BJ (cell line): ENCODE measurements at regions not wholly inside any gene's neighbourhood (a gene's known extent, or its start where the extent isn't known, plus 50 kb on each side); places are given as distances from the start of the nearest gene placed in this dataset.
"Not testable (repeated sequence)": the region's sequence is repeated elsewhere in the genome, so short reads cannot be mapped to it uniquely, and the experiment has no call there.

Experiments used
- CTCF ChIA-PET: fragments of 350-600 bp; formaldehyde crosslinking; extraction: SDS; loops from one replicate; lab custom pipeline; 2021; ENCODE audit warnings: antibody characterized with exemption, inconsistent platforms; lab: Yijun Ruan, JAX
- POLR2A ChIA-PET: fragments of 300-600 bp; sonication (Branson Sonifier 250); formaldehyde crosslinking; extraction: SDS; loops from one replicate; lab custom pipeline; 2021; ENCODE audit warnings: antibody characterized with exemption; lab: Charles Lee
- DNase-seq: peaks from one replicate; pipeline ENCODE4 v3.0.0-alpha.2; 2011; ENCODE audit warnings: low read depth
- H3K27me3 ChIP-seq: 2 replicates; pipeline ENCODE4 v1.6.0; 2011; ENCODE audit warnings: low read length; ENCODE audit not compliant: control insufficient read depth, insufficient read depth
- H3K36me3 ChIP-seq: 2 replicates; pipeline ENCODE4 v1.5.1; 2011; ENCODE audit warnings: low read length; ENCODE audit not compliant: control insufficient read depth, insufficient read depth
- H3K4me3 ChIP-seq: 2 replicates; pipeline ENCODE4 v1.5.1; 2011; ENCODE audit warnings: low read depth, mild to moderate bottlenecking, control low read depth, low read length
- CTCF ChIP-seq: IDR thresholded peaks from 2 replicates; pipeline ENCODE4 v1.5.1; 2011; ENCODE audit warnings: low read depth, mild to moderate bottlenecking, control low read depth, inconsistent platforms, low read length, moderate library complexity; ENCODE audit not compliant: insufficient read depth

- ChIA-PET POLR2A (no interaction called here), CTCF (interaction anchor here (1.9 kb wide), 1 partner anchor 66 kb away, joined by 4 read pairs; no protein-coding TSS in a partner anchor)
- DNase-seq: no peak
- no peak overlapping the region for H3K4me3 ChIP-seq
- no peaks in the 10 kb centered on the region for H3K36me3 ChIP-seq
- H3K27me3 ChIP-seq: no peaks in the 10 kb centered on the region
- no peak for TF ChIP-seq CTCF
Measured at GRCh38 chr16:88196471-88197400, 186.0 kb upstream of the ZNF469 start.

DNA sequence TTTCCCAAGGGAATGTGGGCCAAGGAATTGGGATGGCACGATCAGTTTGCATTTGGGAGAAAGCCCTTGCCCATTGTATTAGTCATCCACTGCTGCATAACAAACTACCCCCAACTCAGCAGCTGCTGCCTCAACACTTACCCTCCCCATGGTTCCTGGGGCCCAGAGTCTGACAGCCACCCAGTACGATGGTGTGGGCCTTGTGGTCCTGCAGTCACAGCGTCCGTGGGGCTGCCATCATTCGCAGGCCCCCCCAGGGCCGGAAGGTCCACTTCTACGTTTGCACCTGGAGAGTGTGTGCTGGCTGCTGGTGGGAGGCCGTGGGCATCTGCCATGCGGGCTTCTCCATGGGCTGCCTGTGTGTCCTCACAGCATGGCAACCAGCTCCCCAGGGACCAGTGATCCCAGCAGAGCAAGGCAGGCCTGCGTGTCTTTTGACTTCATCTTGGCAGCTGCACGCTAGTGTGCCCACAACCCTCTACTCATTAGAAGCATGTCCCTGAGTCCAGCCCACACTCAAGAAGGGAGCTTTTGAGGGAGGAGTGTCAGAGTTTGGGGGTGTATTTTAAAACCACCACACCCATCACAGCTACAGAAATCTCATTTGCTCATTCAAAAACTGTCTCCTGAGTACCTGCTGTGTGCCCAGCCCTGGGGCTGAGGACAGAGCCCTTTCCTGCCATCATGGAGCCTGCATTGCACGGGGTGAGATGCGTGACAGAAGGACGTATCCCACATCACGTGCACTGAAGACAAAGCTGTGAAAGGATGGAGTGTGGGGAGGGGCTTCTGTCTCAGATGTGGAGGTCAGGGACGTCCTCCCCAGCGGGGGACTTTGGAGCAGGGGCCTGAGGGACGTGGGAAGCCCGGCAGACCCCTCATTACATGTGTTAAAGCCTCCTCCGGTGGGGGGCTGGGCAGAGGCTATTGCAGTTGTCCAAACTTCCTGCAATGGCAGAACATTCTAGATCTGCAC lies 185.0 kb upstream of the ZNF469 start:
- Histone ChIP-seq H3K4me3 (no peak overlapping the region), H3K27me3 (no peaks in the 10 kb centered on the region), H3K36me3 (no peaks in the 10 kb centered on the region)
- DNase-seq: no peak
- no peak for TF ChIP-seq CTCF
- POLR2A ChIA-PET: no interaction called here
- CTCF ChIA-PET: no interaction called here

DNA sequence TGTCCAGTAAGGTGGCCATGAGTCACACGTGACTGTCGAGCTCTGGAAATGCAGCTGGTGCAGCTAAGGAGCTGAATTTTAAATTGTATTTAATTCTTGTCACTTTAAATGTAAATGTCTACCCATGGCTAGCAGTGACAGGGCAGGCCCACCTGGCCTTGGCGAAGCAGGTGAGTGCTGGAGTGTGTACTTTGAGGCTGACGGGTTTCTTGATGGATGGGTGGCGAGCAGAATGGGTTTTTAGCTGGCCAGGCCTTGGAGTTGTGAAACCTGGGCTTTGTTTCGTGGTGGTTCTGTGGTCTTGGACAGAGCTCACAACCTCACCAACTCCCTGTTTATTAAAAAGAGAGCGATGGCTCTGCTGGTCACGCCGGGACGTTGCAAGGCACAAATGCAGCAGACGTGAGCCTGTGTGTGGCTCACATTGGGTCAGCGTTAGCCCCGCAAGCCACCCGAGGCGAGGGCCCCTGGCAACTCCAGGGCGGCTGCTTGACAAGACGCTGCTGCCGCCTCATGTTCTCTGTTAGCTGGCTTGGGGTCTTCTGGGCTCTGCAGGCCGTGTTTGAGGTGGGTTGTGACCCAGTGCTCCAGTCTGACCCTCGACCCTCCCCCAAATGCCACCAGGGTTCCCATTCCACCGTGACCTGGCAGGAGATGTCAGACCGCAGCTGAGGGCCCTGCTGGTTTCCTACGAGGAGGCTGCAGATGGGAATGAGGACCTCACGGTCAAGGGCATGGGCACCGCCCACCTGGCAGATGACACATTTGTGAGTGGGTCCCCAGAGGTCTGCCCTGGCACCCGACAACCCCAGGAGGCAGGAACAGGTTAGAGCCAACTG lies 184.1 kb upstream of the ZNF469 start:
- H3K4me3 ChIP-seq, H3K27me3 ChIP-seq, H3K36me3 ChIP-seq, DNase-seq, CTCF ChIA-PET, POLR2A ChIA-PET: not testable (repeated sequence)

DNA sequence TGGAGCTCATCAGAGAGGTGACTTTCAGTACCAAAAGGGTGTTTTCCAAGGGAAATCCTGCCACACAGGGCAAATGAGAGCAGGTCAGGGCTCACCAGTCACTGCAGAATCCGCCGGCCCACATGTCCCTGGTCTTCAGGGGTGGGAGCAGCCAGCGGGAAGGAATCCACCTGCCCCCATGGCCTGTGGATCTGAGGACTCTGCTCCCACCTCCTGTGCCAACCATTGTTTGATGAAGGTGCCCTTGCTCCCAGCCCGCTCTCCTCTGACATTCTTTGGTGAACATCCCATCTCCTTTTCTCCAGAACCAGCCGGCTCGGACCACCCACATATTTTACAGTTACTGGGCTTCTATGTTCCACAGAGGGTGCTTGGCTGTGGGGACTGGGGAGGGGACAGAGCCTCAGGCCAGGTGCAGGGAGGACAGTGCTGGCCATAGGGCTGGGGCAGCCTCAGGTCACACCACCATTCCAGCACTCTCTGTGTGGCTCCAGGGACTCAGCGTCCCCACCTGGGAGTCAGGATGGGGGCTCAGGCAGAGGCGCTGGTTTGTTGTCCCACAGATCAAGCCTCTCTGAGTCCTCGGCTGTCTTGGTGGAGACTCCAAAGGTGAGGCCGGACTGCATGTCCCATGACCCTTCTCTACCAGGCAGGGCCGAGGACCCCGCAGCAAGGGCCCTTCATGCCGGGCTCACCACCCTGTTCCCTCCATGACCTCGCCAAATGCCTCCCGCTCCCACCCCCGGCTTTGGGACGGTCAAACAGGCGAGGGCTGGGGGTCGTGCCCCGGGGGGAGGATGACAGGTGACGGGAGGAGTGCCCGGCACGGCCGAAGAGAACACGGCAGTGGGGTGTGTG lies 183.2 kb upstream of the ZNF469 start:
- CTCF ChIA-PET: not testable (repeated sequence)

DNA sequence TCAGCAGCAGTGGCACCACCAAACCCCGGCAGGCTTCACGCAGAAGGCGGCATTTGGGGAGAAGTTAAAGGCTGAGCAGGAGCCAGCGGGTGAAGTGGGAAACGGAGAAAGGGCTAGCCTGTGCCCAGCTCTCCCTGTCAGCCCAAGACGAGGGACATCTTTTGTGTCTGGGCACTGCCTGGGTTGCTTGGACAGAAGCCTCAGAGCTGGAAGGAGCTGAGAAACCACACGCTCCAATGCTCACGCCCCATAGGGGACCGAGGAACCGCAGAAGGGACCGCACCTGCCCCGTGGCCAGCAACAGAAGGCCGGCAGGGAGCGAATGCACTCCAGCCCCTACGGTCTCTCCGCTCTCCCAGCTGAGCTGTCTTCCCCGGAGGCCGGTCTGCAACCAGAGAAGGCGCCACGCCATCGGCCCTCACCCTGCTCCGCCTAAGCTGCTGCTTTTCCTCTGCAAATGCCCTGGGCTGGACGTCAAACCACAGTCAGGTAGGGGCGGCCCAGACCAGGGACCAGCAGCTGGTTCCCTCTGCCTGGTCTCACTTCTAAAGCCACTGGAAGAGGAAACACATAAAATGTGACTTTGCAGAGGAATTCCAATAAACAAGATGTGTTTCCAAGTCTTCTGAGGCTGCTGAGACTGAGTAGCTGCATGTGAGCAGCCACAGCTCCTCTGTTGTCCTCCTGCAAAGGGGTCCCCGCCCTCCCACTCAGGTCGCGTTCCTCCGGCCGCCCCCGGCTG lies 182.4 kb upstream of the ZNF469 start:
- H3K27me3 ChIP-seq, H3K36me3 ChIP-seq, POLR2A ChIA-PET, DNase-seq, H3K4me3 ChIP-seq: not testable (repeated sequence)
- CTCF ChIA-PET: interaction anchor here (0.5 kb wide), 1 partner anchor 84 kb away, joined by 3 read pairs; no protein-coding TSS in a partner anchor

More for the DNA sequence above, 183.2 kb upstream of the ZNF469 start:
- DNase-seq, POLR2A ChIA-PET, H3K36me3 ChIP-seq, H3K4me3 ChIP-seq, H3K27me3 ChIP-seq: not testable (repeated sequence)
